HepG2 (cell line): ENCODE measurements at regions not wholly inside any gene's neighbourhood (a gene's known extent, or its start where the extent isn't known, plus 50 kb on each side); places are given as distances from the start of the nearest gene placed in this dataset.
"Not testable (repeated sequence)": the region's sequence is repeated elsewhere in the genome, so short reads cannot be mapped to it uniquely, and the experiment has no call there.

Experiments
- ATAC-seq: fragments of 200-7000 bp; cut with Tn5 transposase; 3 replicates; pipeline ENCODE4 v1.9.1; 2020; ENCODE audit warnings: mild to moderate bottlenecking, moderate library complexity
- BruUV-seq: library from RNA; stranded (reverse); fragments of 400-500 nt; replicated peaks from 2 replicates; lab custom pipeline; 2021; lab: Mats Ljungman, UMichigan
- CTCF ChIA-PET: fragments of 300-600 bp; formaldehyde crosslinking; extraction: SDS; loops from one replicate; lab custom pipeline; 2021; ENCODE audit warnings: low total read pairs, inconsistent platforms, low intra/inter-chr PET ratio; lab: Yijun Ruan, JAX
- POLR2A ChIA-PET: fragments of 350-600 bp; sonication (Branson Sonifier 250); formaldehyde crosslinking; loops from one replicate; lab custom pipeline; 2020; ENCODE audit warnings: antibody characterized with exemption, inconsistent platforms; lab: Yijun Ruan, JAX
- DNase-seq: peaks from one replicate; pipeline ENCODE4 v3.0.0-alpha.2; 2015; ENCODE audit warnings: low spot score
- FAIRE-seq: peaks from 3 replicates; lab custom pipeline; 2011; peaks lifted over from hg19 to GRCh38; lab: Jason Lieb, UNC
- H2AFZ ChIP-seq: one replicate; pipeline ENCODE4 v1.6.1; 2011; ENCODE audit warnings: low read length, inconsistent platforms
- H3K27ac ChIP-seq: fragments of 300-600 bp; 3 replicates; pipeline ENCODE4 v1.8.0; 2011; ENCODE audit warnings: mixed run types, mild to moderate bottlenecking, mixed read lengths, low read length, inconsistent platforms; ENCODE audit not compliant: insufficient read depth; ENCODE audit errors: extremely low read length
- H3K27me3 ChIP-seq, 2 experiments: fragments of 200-600 bp in 1 of 2; 2 replicates in 1 of 2; 3 replicates in 1 of 2; pipeline versions ENCODE4 v1.6.0 to v1.8.0; 2011; ENCODE audit warnings: low read length in 2 of 2, mild to moderate bottlenecking in 2 of 2, moderate library complexity in 2 of 2, inconsistent platforms in 1 of 2; ENCODE audit not compliant: insufficient read depth in 2 of 2, control insufficient read depth in 1 of 2
- H3K36me3 ChIP-seq, 2 experiments: fragments of 200-600 bp in 1 of 2; replicated peaks in 1 of 2; 2 replicates in 1 of 2; 3 replicates in 1 of 2; pipeline versions ENCODE4 v1.5.1 to v1.8.0; 2011; ENCODE audit warnings: low read length in 2 of 2, inconsistent platforms in 1 of 2; ENCODE audit not compliant: insufficient read depth in 2 of 2, control insufficient read depth in 1 of 2
- H3K4me1 ChIP-seq: 2 replicates; pipeline ENCODE4 v1.5.1; 2012; ENCODE audit warnings: low read length, inconsistent platforms; ENCODE audit not compliant: insufficient read depth
- H3K4me2 ChIP-seq: 2 replicates; pipeline ENCODE4 v1.6.0; 2011; ENCODE audit warnings: low read depth, low read length, inconsistent platforms
- H3K4me3 ChIP-seq, 3 experiments: fragments of 200-600 bp in 1 of 3; sonication (generic), shearing (Covaris generic) in 1 of 3; replicated peaks in 1 of 3; 2 replicates each; pipeline ENCODE4 v1.5.1; 2011 to 2016; ENCODE audit warnings: low read length in 3 of 3, inconsistent platforms in 2 of 3, low read depth in 2 of 3, mild to moderate bottlenecking in 2 of 3, control low read depth in 1 of 3, mixed read lengths in 1 of 3; ENCODE audit not compliant: insufficient read depth in 1 of 3
- H3K79me2 ChIP-seq: one replicate; pipeline ENCODE4 v1.6.1; 2011; ENCODE audit warnings: low read length, inconsistent platforms; ENCODE audit not compliant: insufficient read depth
- H3K9ac ChIP-seq: 2 replicates; pipeline ENCODE4 v1.6.0; 2011; ENCODE audit warnings: mild to moderate bottlenecking, low read depth, low read length, inconsistent platforms; ENCODE audit not compliant: insufficient read depth
- H3K9me3 ChIP-seq: 2 replicates; pipeline ENCODE4 v1.5.1; 2012; ENCODE audit warnings: mild to moderate bottlenecking, low read length
- H4K20me1 ChIP-seq: 2 replicates; pipeline ENCODE4 v1.6.0; 2011; ENCODE audit warnings: inconsistent platforms, mild to moderate bottlenecking, low read length, moderate library complexity; ENCODE audit not compliant: insufficient read depth
- ATF3 ChIP-seq: sonication (generic); formaldehyde crosslinking; IDR thresholded peaks from 2 replicates; pipeline ENCODE4 v1.4.0; 2020; ENCODE audit warnings: missing genetic modification reagents
- HOXA3 ChIP-seq: sonication (generic); formaldehyde crosslinking; IDR thresholded peaks from 2 replicates; pipeline ENCODE4 v1.5.0; 2020; ENCODE audit warnings: missing genetic modification reagents
- ZNF10 ChIP-seq: sonication (generic); formaldehyde crosslinking; IDR thresholded peaks from 2 replicates; pipeline ENCODE4 v1.4.0; 2020; ENCODE audit warnings: mild to moderate bottlenecking, low read depth, missing genetic modification reagents, borderline replicate concordance
- ZNF160 ChIP-seq: sonication (generic); formaldehyde crosslinking; IDR thresholded peaks from 2 replicates; pipeline ENCODE4 v1.8.0; 2022; ENCODE audit warnings: mild to moderate bottlenecking, inconsistent platforms, missing genetic modification reagents
- ZNF576 ChIP-seq: sonication (generic); formaldehyde crosslinking; IDR thresholded peaks from 2 replicates; pipeline ENCODE4 v1.4.0; 2020; ENCODE audit warnings: mild to moderate bottlenecking, missing genetic modification reagents
- ZSCAN29 ChIP-seq: sonication (generic); formaldehyde crosslinking; conservative IDR thresholded peaks from 2 replicates; pipeline ENCODE4 v1.4.0; 2020; ENCODE audit warnings: mild to moderate bottlenecking, missing genetic modification reagents
- WGBS: methylation state at CpG from one replicate; pipeline ENCODE4 v1.1.6; 2017; ENCODE audit warnings: low lambda C conversion rate; 5-methylcytosine and 5-hydroxymethylcytosine counted together
- in situ Hi-C: cut with HindIII; loops from 2 replicates; pipeline ENCODE4 v1.10.0; 2017; ENCODE audit warnings: low pct_unique_long_range_greater_than_20kb; ENCODE audit not compliant: extremely low pct_ligation_motif_present
- intact Hi-C: fragments of 100-400 bp; cut with micrococcal nuclease; formaldehyde crosslinking; loops from one replicate; pipeline ENCODE4 v1.10.0; 2022; ENCODE audit not compliant: unreplicated experiment

GRCh38 chr5:62214701-62215100 is 91.3 kb upstream of the KIF2A start:
- H3K9me3 ChIP-seq: no peaks in the 10 kb centered on the region
- H3K79me2 ChIP-seq: no peaks in the 10 kb centered on the region
- POLR2A ChIA-PET: no interaction called here
- in situ Hi-C loops: no loop called here
- no peak overlapping the region for H3K27ac ChIP-seq
- no peak overlapping the region for H3K4me2 ChIP-seq
- H4K20me1 ChIP-seq: no peaks in the 10 kb centered on the region
- no peak for TF ChIP-seq ZNF160 (CRISPR knock-in tag)
- no peak for TF ChIP-seq ZSCAN29 (CRISPR knock-in tag)
- TF ChIP-seq ZNF10: no peak
- TF ChIP-seq ATF3 (CRISPR knock-in tag): no peak
- TF ChIP-seq ZNF576 (CRISPR knock-in tag): no peak
- TF ChIP-seq HOXA3 (CRISPR knock-in tag): no peak
- TF ChIP-seq, all 625 proteins: peak for 0
- H2AFZ ChIP-seq: no peak overlapping the region
- intact Hi-C loops: no loop called here
- ATAC-seq: no peak
- no peak for DNase-seq
- H3K36me3 ChIP-seq: no peaks in the 10 kb centered on the region
- BruUV-seq: no TSS peak
- 11% methylated on average over 2 of the region's 2 CpGs for WGBS
- no peak overlapping the region for H3K9ac ChIP-seq
- no peaks in the 10 kb centered on the region for H3K4me1 ChIP-seq
- H3K27me3 ChIP-seq: no peaks in the 10 kb centered on the region
- no peak overlapping the region for H3K4me3 ChIP-seq
- CTCF ChIA-PET: no interaction called here
- no peak for FAIRE-seq

DNA sequence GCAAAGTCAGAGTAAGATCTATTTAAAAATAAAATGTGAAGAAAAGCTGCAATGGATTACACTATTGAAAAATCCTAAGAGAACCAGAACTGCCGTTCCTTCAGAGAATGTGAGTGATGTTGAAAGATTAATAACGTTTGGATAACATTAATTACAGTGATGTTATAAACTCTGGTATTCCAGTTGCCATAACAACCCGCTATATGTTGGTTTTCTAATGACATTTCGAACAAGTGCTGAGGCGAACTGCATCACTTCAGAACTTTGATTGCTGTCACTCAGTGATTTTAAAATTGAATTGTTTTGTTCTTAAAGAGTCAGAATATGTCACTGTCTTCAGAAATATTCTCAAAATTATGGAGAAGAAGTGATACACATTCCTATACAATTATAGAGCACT is 89.4 kb upstream of the KIF2A start:
- H3K4me1 ChIP-seq, intact Hi-C loops, BruUV-seq, H3K4me3 ChIP-seq, H3K27ac ChIP-seq, CTCF ChIA-PET, H3K36me3 ChIP-seq, H4K20me1 ChIP-seq, H3K9me3 ChIP-seq, H3K9ac ChIP-seq, H3K79me2 ChIP-seq, in situ Hi-C loops, FAIRE-seq, POLR2A ChIA-PET, DNase-seq, H3K4me2 ChIP-seq, H2AFZ ChIP-seq, H3K27me3 ChIP-seq, ATAC-seq: not testable (repeated sequence)
- 2% methylated on average over 5 of the region's 5 CpGs for WGBS

DNA sequence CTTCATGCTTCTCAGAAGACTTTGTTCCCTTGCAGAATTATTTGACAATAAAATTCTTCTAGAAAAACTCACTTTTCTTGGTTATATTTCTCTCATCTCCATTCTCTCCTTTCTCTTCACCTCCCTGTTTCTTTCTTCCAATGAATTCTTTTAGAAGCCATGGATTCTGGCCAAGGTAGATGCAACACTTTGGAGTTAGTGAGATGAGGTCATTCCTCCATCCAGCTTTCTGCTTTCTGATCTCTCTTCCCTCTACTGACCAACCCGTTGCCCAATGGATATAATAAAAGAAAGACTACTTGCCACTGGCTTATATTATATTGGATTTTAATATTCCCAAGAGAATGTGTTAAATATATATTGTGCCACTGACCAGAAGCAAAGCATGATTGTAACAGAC is 88.9 kb upstream of the KIF2A start:
- WGBS: 0% methylated on average over 1 of the region's 1 CpG
- in situ Hi-C loops, H4K20me1 ChIP-seq, FAIRE-seq, BruUV-seq, H3K9me3 ChIP-seq, ATAC-seq, H3K9ac ChIP-seq, H3K79me2 ChIP-seq, CTCF ChIA-PET, H3K27ac ChIP-seq, H3K4me3 ChIP-seq, H2AFZ ChIP-seq, H3K4me1 ChIP-seq, H3K27me3 ChIP-seq, intact Hi-C loops, POLR2A ChIA-PET, DNase-seq, H3K36me3 ChIP-seq, H3K4me2 ChIP-seq: not testable (repeated sequence)

DNA sequence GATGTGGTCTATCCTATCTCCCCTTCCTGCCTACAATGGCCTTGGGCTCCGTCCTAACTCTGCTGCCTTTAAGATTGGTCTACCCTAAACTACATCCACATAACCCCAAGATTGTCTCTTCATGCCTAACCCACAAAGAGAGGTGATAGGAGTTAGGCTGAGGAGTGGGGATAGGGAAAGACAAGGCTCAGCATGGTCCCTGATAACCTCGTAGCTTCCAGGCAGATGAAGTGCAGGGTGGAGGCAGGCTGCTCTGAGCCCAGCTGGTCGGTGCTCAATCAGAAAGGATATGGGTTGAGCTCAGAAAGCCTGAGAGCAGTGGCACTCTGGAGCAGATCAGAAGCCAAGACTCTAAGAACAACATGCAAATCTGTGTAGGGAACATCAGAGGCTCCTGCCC is 87.1 kb upstream of the KIF2A start:
- H3K4me3 ChIP-seq, DNase-seq, H3K27me3 ChIP-seq, H4K20me1 ChIP-seq, H2AFZ ChIP-seq, POLR2A ChIA-PET, H3K9me3 ChIP-seq, FAIRE-seq, H3K27ac ChIP-seq, H3K36me3 ChIP-seq, H3K79me2 ChIP-seq, BruUV-seq, ATAC-seq, H3K9ac ChIP-seq, CTCF ChIA-PET, H3K4me2 ChIP-seq, in situ Hi-C loops, intact Hi-C loops, H3K4me1 ChIP-seq: not testable (repeated sequence)
- 3% methylated on average over 3 of the region's 3 CpGs for WGBS
